GM19468 (cell line): ENCODE measurements at regions not wholly inside any gene's neighbourhood (a gene's known extent, or its start where the extent isn't known, plus 50 kb on each side); places are given as distances from the start of the nearest gene placed in this dataset.

Source experiments
- ATAC-seq: cut with Tn5 transposase; IDR thresholded peaks from one replicate; pipeline ENCODE4 v1.9.1; 2021; ENCODE audit warnings: mild to moderate bottlenecking, moderate library complexity, moderate number of reproducible peaks; ENCODE audit not compliant: unreplicated experiment; ENCODE audit errors: extremely low read depth

DNA sequence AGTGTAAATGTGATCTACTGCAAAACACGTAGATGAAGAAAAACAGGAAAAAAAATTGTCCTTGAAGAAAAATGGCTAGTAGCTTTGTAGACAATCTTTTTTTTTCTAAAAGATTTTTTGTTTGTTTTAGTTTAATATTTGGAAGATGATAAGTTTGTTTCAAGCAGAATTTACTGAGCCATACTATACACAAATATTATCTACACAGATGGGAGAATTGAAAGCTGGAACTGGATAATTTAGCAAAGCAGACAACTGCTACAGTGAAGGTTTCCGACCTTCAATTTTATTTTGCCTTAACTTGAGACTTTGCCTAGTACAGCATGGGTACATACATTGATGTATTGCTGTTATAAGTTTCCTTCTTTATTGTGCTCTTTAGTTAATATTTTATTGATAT lies 313.0 kb upstream of the PDGFD start:
- ATAC-seq, result no peak

DNA sequence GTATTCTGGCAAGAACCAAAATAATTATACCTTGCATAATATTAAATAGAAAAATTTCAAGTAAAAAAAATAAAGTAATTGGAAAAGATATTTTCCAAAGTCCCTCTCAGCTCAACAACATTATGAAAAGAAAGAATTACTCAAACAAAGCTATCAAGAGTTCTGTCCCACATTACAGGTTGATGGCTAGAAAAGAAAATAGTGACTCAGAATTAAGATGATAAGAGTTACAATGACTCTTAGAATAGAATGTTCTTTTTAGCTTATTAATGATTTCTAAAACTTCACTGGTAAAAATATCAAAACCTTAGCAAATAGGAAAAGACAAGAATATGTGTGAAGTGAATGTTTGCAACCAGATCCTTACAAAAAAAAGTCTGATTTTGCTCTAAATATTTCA lies 312.5 kb upstream of the PDGFD start:
- no peak for ATAC-seq

DNA sequence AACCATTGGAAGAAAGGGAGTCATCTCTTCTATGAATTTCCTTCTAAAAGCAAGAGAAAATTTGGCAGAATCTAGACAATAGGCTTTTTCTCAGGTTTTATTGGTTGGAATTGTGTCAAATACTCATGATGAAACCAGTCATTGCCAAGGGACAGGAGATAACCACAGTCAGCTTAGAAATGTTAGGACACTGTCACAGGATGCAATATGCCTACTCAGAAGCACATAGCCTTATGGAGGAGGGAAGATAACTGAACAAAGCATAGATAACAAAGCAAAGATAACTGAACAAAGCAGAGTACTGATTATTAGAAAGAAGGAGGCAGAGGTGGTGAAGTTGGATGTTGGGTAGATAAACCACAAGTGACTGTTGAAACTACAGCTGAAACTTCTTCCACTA lies 303.5 kb upstream of the PDGFD start:
- ATAC-seq, result no peak

DNA sequence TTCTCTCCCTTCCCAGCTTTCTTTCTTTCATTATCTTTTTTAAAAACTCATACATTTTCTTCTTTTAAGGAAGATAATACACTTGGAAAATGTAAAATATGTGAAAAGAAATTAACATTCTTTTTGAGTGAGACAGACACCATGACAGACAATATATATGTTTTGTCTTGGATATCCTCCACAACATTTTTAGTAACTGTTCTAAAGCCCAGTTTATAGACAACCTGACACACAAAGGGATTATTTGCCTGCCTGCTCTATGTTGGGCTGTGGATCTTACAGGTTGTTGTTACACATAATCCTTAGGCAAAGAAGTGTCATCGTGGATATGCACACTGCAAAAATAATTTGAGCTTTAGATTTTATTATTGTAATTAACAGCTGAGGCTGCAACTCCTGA lies 301.4 kb upstream of the PDGFD start:
- no peak for ATAC-seq

DNA sequence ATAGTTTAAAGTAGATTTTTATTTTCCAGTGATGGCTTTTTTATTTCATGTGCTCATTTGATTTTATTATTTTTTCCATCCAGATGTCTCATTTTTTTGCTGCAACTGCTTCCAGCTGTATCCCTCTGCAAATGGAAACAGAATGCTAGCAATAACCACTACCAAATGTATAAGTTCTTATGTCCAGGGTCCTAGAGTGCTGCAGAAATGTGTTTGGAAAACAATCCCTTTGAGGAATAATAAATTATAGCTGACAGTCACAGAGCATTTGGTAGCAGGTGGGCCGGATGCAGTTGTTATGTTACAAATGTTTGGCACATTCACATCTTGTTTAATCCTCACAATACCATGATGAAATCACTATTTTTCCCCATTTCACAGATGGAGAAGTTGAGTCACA lies 300.7 kb upstream of the PDGFD start:
- no peak for ATAC-seq

DNA sequence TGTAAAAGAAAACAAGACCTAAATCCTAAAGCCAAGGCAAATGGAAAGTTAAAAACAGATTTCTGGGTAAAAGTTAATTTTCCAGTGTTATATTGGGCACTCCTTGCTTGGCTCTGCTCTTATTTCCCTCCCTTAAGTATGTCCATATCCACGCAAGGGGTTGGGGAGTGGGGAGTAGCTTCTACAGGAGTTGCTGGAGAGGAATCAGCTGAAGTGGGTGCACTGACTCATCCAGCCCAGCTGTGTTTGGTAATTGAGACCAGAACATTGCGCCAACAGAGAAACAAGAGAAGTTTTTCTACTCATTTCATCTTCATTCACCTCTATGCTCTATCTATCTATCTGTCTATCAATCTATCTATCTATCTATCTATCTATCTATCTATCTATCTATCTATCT lies 298.4 kb upstream of the PDGFD start:
- no peak for ATAC-seq

DNA sequence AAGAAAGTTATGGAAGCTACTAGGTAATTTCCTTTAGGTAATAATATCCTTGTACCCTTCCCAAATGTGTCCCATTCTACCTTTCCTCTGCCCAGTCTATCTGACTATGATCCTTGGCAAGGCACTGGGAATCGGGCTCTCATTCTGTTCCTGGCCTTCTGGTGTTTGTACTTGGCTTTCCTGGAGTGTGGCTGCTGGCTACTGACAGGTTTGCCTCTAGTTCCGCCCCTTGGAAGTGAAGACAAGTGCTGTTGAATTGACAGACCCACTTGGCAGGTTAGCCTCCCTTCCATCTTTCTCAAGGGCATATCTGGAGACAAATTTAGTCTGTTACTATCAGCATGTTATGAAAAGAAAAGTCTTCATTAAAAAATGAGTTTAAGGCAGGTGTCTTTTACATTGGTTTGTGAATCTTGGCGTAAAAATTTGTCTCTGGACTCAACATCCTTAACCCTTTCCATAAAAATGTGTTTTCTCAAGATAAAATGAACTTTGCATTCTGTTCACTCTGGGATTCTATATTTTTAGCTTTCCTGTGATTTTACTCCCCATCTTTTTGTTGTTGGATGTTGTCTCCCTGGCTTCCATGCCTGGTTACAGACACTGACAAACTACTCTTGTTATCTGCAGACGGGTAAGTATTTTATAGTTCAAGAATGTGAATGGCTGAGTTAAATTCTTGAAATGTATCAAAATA lies 287.4 kb upstream of the PDGFD start:
- ATAC-seq, result no peak

DNA sequence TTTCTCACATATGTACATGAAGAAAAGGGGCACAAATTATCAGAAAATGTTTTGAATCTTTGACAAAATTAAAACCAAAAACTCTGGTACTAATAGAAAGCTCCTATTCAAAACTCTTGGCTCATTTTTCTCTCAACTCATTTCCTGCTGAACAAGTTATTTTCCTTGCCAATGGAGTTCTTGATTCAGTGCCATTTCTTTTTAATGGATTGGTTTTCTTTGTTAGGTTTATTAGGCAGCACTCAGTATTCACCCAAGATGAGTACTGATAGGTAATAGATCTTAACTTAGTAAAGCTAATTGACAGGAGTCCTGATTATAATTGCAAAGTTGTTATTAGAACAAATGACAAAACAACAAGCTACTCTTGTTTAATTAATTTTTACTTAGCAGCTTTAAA lies 279.4 kb upstream of the PDGFD start:
- no peak for ATAC-seq

DNA sequence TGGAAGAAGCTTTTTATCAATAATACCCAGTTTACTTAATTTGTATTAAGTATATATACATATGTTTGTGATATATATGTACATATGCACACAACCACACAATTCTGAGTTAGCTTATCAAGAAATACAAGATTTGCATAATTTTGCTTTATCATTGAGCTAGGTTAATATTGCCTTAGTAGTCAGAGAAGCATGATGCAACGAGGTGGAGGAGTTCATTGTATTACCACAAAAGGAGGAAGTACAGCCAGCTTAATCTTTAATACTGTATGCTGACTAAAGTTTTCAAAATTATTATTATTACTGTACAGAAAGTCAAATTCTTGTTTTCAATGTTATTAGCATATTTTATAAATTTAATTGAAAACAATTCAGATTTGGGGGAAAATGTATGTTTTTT lies 278.4 kb upstream of the PDGFD start:
- ATAC-seq, result no peak

DNA sequence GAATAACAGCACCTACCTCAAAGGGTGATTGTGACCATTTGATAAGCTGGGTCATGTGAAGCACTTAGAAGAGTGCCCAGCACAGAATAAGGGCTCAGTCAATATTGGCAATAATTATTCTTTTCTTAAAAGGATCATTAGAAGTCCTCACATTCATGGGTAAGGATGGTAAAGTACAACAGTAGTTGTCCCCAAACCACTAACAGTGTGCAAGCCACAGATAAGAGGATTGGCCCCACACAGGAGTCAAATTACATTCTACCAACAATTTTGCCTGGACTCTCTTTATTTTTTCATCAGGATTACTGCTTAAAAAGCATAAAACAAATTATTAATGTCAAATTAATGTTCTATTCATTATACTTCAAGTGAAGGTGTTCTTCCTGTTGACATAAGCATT lies 271.5 kb upstream of the PDGFD start:
- ATAC-seq, result no peak

DNA sequence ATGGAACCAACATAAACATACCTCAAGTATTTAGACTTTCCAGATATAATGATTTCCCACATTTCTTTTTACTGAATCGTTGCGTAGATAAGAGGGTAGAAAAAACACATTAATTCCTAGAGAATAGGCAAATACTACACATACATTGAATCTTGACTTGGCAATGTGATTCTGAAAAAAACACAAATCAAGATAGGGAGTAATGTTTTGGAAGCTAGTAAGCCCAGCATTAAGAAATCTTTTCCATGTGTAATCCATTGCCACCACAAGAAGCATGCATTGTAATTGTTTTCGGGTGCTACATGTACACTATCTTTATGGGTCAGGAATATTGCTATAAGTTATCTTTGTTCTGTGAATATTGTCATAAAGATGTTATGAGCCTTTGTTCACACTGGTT lies 269.8 kb upstream of the PDGFD start:
- no peak for ATAC-seq

DNA sequence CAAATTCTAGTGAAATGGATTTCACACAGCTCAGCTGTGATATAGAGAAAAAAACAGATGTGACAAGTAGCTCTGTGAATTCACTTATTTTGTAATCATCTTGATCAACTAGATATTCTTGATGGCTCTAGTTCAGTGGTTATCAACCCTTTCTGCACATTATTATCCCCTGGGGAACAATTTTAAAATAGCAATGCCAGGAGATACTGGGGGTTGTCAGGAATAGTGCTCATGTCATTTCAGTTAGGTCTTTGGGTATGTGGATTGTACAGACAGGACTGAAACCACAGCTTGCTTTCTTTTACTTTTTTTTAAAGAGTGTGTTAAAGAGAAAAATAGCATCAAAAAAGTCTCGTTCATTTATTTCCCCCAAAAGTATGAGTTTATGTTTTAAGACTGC lies 269.0 kb upstream of the PDGFD start:
- no peak for ATAC-seq

DNA sequence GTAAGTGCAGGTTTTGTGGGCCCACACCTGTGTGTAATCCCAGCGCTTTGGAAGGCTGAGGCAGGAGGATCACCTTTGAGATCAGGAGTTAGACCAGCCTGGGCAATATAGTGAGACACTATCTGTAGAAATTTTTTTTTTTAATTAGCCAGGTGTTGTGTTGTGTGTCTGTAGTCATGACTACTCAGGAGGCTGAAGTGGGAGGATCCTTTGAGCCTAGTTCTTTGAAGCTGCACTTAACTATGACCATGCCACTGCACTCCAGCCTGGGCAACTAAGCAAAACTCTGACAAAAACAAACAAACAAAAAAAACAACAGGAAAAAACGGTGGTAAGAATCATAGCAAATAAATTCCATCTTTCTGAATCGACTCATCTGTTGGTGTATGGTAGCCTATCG lies 268.6 kb upstream of the PDGFD start:
- ATAC-seq, result no peak

DNA sequence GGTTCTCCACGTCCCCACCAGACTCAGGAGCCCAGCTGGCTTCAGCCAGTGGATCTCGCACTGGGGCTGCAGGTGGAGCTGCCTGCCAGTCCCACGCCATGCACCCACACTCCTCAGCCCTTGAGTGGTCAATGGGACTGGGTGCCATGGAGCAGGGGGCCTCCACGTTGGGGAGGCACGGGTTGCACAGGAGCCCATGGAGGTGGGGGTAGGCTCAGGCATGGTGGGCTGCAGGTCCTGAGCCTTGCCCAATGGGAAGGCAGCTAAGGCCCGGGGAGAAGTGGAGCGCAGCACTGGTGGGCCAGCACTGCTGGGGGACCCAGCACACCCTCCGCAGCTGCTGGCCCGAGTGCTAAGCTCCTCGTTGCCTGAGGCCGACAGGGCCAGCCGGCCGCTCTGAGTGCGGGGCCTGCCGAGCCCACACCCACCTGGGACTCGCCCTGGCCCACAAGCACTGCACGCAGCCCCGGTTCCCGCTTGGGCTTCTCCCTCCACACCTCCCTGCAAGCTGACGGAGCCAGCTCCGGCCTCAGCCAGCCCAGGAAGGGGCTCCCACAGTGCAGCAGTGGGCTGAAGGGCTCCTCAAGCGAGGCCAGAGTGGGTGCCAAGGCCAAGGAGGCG lies 258.5 kb upstream of the PDGFD start:
- ATAC-seq, result no peak

DNA sequence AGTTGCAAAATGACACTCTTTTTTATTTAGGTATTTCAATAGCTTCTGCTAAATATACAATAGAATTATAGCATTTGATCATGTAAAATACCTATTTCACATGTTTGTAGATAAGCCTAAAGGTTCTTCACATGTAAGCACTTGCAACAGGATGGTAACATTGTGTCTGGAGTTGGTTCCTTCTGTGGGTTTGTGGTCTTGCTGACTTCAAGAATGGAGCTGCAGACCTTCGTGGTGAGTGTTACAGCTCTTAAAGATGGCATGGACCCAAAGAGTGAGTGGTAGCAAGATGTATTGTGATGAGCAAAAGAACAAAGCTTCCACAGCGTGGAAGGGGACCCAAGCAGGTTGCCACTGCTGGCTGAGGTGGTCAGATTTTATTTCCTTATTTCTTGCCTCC lies 246.4 kb upstream of the PDGFD start:
- no peak for ATAC-seq

DNA sequence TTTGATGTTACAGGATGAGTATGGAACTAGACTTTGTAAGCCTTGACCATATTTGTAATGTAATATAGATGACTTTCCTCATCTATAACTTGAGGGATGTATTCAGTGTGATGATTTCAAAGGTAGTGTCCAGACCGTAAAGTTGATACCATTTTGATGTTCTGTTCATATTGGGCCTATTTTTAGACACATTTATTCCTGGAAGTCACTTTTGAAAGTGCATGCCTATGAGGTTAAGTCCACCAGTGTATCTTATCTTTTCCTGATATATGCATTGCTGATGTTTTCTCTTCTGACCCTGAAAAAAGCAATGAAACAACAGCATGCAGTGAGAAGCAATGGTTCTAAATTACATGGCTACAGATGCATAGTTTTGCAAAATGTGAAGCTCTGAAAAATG lies 244.7 kb upstream of the PDGFD start:
- no peak for ATAC-seq

DNA sequence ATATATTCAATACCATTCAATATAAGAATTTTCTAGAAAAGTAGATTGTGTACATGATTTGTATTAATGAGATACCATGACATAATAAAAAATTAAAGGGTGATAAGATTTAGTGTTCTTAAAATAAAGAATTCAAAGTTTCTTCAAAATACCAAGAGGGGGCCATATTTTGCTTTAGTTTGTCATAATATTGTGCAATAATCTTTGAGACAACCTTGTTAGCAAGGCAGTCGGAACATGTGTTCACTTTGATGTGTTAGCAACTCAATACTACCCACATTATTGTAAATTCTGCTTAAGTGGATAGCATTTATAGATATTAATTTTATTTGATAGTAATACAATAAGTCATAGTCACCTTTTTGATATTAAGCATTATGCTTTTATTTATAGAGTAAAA lies 241.3 kb upstream of the PDGFD start:
- ATAC-seq, result no peak

DNA sequence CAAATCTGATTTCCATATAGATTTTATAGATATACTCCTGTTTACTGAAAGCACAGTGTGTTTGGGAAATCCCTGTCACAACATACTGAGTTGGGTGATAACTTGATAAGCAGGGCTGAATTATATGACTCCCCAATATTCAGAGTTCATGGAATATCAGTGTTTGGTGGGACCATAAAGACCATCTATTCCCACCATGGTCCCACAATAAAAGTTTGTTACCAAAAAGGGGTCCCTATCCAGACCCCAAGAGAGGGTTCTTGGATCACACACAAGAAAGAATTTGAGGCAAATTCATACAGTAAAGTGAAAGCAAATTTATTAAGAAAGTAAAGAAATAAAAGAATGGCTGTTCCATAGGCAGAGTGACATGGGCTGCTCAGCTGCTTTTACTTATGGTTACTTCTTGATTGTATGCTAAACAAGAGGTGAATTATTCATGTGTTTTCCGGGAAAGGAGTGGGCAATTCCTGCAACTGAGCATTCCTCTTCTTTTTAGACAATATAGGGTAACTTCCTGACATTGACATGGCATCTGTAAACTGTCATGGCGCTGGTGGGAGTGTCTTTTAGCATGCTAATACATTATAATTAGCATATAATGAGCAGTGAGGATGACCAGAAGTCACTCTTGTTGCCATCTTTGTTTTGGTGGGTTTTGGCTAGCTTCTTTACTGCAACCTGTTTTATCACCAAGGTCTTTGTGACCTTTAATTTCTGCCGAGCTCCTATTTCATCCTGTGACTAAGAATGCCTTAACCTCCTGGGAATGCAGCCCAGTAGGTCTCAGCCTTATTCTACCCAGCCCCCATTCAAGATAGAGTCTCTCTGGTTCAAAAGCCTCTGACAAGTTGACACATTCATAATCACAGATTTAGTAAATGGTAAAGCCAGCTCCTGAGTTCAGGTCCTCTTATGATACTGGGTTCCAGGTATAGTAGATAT lies 240.6 kb upstream of the PDGFD start:
- ATAC-seq, result no peak

DNA sequence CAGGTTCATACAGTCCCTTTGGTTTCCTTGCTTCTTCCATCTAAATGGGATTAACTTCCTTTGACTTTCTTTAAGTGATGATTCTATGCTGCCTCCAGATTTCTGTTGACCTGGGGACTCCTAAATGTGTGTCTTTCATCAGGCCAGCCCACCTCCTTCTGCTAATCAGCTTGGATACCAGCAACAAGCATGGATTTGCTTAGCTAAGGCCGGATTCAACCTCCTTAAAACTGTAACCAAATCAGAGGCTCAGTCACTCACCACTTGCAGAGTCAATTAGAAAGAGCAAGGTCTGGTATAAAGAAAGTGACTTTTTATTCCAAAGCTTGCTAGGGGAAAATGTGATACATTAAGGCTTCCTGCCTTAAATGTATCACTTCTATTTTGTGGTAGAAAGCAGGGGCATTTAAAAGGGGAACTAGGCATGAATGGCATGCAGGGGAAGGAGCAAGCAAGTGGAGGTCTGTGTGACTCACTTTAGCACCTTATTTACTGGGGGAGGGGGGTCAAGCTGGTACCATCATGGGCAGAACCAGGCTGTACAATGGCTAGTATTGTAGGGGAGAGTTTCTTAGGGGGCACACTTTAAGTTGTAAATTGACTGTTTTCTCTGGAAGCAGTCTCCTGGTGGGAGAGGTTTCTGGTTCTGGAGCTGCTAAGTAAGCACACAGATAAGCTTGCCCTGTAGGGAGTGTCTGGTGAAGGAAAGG lies 239.0 kb upstream of the PDGFD start:
- ATAC-seq, result peak; percentile 46

DNA sequence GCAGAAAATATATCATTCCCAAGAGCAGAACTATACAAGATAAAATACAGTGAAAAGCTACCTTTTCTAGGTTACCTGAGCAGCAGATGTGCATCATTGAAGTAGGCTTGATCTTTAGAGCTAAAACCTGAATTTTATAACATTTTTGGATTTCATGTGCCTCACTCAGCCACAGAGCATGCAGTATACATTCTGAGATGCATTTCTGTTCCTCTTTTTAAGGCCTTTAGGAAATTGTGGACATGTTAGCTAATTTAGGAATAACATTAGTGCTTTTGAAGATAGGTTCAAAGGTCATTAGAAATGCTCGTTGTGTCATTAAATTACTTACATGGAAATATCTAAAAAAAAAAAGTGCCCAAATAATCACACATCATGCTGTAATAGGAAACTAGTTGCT lies 230.6 kb upstream of the PDGFD start:
- no peak for ATAC-seq

DNA sequence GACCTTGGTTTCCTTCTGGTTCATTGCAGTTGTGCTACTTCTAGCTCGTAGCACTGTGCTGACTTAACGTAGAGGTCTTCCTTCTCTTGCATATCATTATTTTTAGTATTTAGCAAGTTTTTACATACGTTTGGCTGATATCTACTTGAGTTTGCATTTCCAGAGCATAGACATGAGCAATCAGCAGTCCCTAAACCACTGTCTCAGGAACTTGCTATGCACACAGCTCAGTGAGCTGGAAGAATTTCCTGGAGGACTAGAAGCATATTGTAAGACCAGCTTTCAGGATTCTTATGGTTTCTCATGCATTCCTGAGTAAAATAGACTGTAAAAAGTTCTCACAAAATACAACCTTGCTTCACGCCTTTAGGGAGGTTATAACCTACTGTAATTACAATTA lies 226.7 kb upstream of the PDGFD start:
- ATAC-seq, result no peak
